ENCODE measurements at regions not wholly inside any gene's neighbourhood (a gene's known extent, or its start where the extent isn't known, plus 50 kb on each side); places are given as distances from the start of the nearest gene placed in this dataset.

- no peak for TF ChIP-seq CREB1 (IDR thresholded peaks at IDR 0.05; ENCODE audit: low read depth)
- TF ChIP-seq EGR1 (IDR thresholded peaks at IDR 0.05): no peak
- no peak for TF ChIP-seq EP300 (IDR thresholded peaks at IDR 0.05; ENCODE audit: borderline replicate concordance)
- no peak for TF ChIP-seq TAF1 (IDR thresholded peaks at IDR 0.05; ENCODE audit: low read depth)
- TF ChIP-seq YY1 (IDR thresholded peaks at IDR 0.05; ENCODE audit: low read depth): no peak
- TF ChIP-seq RAD21 (IDR thresholded peaks at IDR 0.05; ENCODE audit: low read depth): no peak
- no peak for TF ChIP-seq NFIC (IDR thresholded peaks at IDR 0.05)
- TF ChIP-seq, protein P1, sequence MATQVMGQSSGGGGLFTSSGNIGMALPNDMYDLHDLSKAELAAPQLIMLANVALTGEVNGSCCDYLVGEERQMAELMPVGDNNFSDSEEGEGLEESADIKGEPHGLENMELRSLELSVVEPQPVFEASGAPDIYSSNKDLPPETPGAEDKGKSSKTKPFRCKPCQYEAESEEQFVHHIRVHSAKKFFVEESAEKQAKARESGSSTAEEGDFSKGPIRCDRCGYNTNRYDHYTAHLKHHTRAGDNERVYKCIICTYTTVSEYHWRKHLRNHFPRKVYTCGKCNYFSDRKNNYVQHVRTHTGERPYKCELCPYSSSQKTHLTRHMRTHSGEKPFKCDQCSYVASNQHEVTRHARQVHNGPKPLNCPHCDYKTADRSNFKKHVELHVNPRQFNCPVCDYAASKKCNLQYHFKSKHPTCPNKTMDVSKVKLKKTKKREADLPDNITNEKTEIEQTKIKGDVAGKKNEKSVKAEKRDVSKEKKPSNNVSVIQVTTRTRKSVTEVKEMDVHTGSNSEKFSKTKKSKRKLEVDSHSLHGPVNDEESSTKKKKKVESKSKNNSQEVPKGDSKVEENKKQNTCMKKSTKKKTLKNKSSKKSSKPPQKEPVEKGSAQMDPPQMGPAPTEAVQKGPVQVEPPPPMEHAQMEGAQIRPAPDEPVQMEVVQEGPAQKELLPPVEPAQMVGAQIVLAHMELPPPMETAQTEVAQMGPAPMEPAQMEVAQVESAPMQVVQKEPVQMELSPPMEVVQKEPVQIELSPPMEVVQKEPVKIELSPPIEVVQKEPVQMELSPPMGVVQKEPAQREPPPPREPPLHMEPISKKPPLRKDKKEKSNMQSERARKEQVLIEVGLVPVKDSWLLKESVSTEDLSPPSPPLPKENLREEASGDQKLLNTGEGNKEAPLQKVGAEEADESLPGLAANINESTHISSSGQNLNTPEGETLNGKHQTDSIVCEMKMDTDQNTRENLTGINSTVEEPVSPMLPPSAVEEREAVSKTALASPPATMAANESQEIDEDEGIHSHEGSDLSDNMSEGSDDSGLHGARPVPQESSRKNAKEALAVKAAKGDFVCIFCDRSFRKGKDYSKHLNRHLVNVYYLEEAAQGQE (IDR thresholded peaks at IDR 0.05; ENCODE audit: low read depth): no peak
Observed at GRCh38 chr7:130882396-130882795, 148.4 kb upstream of the KLF14 start.

- TF ChIP-seq TCF12 (IDR thresholded peaks at IDR 0.05; ENCODE audit: low read depth) (no peak), ZBTB7A (IDR thresholded peaks at IDR 0.05; ENCODE audit: low read depth) (no peak), FOXM1 (IDR thresholded peaks at IDR 0.05; ENCODE audit: borderline replicate concordance, low read depth) (no peak), CEBPB (IDR thresholded peaks at IDR 0.05) (no peak)
- TF ChIP-seq, protein P2, sequence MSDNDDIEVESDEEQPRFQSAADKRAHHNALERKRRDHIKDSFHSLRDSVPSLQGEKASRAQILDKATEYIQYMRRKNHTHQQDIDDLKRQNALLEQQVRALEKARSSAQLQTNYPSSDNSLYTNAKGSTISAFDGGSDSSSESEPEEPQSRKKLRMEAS (IDR thresholded peaks at IDR 0.05): no peak
- TF ChIP-seq, protein P3, sequence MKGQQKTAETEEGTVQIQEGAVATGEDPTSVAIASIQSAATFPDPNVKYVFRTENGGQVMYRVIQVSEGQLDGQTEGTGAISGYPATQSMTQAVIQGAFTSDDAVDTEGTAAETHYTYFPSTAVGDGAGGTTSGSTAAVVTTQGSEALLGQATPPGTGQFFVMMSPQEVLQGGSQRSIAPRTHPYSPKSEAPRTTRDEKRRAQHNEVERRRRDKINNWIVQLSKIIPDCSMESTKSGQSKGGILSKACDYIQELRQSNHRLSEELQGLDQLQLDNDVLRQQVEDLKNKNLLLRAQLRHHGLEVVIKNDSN (IDR thresholded peaks at IDR 0.05): no peak
Observed at GRCh38 chr7:130883928-130884327, 149.9 kb upstream of the KLF14 start.

- no peak for TF ChIP-seq TCF12 (IDR thresholded peaks at IDR 0.05; ENCODE audit: low read depth)
- TF ChIP-seq CREB1 (IDR thresholded peaks at IDR 0.05; ENCODE audit: low read depth): no peak
- TF ChIP-seq, protein P2 (IDR thresholded peaks at IDR 0.05): peak; percentile 22; the same call in 1 of the 2 replicates
Observed at GRCh38 chr7:130884437-130885417, 150.7 kb upstream of the KLF14 start.

DNA sequence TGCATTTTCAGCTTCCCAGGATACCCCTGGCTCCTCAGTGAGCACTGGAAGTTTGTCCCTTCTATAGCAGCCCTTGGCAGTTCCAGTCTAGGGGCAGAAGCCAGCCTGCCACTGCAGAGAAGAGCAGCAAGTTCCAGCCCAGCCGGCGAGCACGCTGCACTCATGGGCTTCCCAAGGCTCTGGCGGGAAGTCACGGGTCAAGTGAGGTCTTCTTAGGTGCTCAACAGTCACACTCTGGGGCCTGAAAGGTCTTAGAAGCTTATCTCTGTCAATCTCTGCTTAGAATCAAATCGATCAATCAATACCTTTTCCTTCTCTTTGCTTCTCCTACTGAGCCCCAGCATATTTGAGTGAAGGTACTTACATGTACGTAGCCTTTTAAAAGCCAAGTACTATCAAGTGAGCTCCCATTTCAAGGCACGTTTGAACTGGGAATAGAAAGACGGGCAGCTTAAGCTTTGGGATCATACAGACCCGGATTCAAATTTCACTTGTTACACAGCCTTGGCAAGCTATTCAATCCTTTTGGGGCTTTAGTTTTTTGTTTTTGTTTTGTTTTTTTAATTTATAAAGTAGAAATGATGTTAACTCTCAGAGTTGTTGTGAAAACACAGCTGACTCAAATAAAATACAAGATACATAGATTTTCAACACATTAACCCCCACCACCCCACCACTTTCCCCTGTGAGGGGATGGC lies 152.6 kb upstream of the KLF14 start:
- no peak for TF ChIP-seq CREB1 (IDR thresholded peaks at IDR 0.05; ENCODE audit: low read depth)
- TF ChIP-seq ZBTB7A (IDR thresholded peaks at IDR 0.05; ENCODE audit: low read depth): no peak

- no peak for TF ChIP-seq YY1 (IDR thresholded peaks at IDR 0.05; ENCODE audit: low read depth)
- TF ChIP-seq TCF12 (IDR thresholded peaks at IDR 0.05; ENCODE audit: low read depth): peak; percentile 48; the same call in 1 of the 2 replicates
- TF ChIP-seq, protein P1 (IDR thresholded peaks at IDR 0.05; ENCODE audit: low read depth): no peak
- peak; percentile 67; the same call in 1 of the 2 replicates for TF ChIP-seq EP300 (IDR thresholded peaks at IDR 0.05; ENCODE audit: borderline replicate concordance)
- 0 out of 2 replicates have a peak, but pooled peaks have one; percentile 6 for TF ChIP-seq NFIC (IDR thresholded peaks at IDR 0.05)
- peak; percentile 40 for TF ChIP-seq TEAD4 (IDR thresholded peaks at IDR 0.05)
- TF ChIP-seq ZBTB7A (IDR thresholded peaks at IDR 0.05; ENCODE audit: low read depth): no peak; the same call in 1 of the 2 replicates
- TF ChIP-seq CEBPB (IDR thresholded peaks at IDR 0.05): no peak
- TF ChIP-seq FOXM1 (IDR thresholded peaks at IDR 0.05; ENCODE audit: borderline replicate concordance, low read depth): no peak; the same call in 1 of the 2 replicates
- TF ChIP-seq EGR1 (IDR thresholded peaks at IDR 0.05): no peak
- TF ChIP-seq, protein P2 (IDR thresholded peaks at IDR 0.05): peak; percentile 25; the same call in 1 of the 2 replicates
- TF ChIP-seq TAF1 (IDR thresholded peaks at IDR 0.05; ENCODE audit: low read depth): no peak
Observed at GRCh38 chr7:130887182-130887956, 153.4 kb upstream of the KLF14 start.

All from Ishikawa (cell line).